HT-29 (cell line): ENCODE measurements at regions not wholly inside any gene's neighbourhood (a gene's known extent, or its start where the extent isn't known, plus 50 kb on each side); places are given as distances from the start of the nearest gene placed in this dataset.
"Not testable (repeated sequence)": the region's sequence is repeated elsewhere in the genome, so short reads cannot be mapped to it uniquely, and the experiment has no call there.

Experiments used
- DNase-seq: peaks from one replicate; pipeline ENCODE4 v3.0.0-alpha.2; 2015; ENCODE audit warnings: low spot score

GRCh38 chr7:93048136-93048930 lies 69.4 kb downstream of the SAMD9 start:
- DNase-seq, result no peak

GRCh38 chr7:93047514-93048099 lies 70.2 kb downstream of the SAMD9 start:
- no peak for DNase-seq

- no peak for DNase-seq
Measured at GRCh38 chr7:93046641-93047040, 71.1 kb downstream of the SAMD9 start.

GRCh38 chr7:93044147-93044810 lies 73.5 kb downstream of the SAMD9 start:
- no peak for DNase-seq

- DNase-seq, result no peak
Measured at GRCh38 chr7:93043385-93043985, 74.3 kb downstream of the SAMD9 start.

GRCh38 chr7:93040355-93040754 lies 77.4 kb downstream of the SAMD9 start:
- DNase-seq, result no peak

- DNase-seq, result no peak
Measured at GRCh38 chr7:93039786-93040185, 78.0 kb downstream of the SAMD9 start.

GRCh38 chr7:93039282-93039681 lies 78.5 kb downstream of the SAMD9 start:
- DNase-seq, result no peak

- DNase-seq, result peak; percentile 12
Measured at GRCh38 chr7:93036807-93037206, 81.0 kb downstream of the SAMD9 start.

GRCh38 chr7:93036149-93036640 lies 81.6 kb downstream of the SAMD9 start:
- no peak for DNase-seq

GRCh38 chr7:93031795-93032194 lies 86.0 kb downstream of the SAMD9 start:
- no peak for DNase-seq

GRCh38 chr7:93030605-93031225 lies 87.1 kb downstream of the SAMD9 start:
- no peak for DNase-seq

GRCh38 chr7:93029056-93029455 lies 88.7 kb downstream of the SAMD9 start:
- DNase-seq, result no peak

- no peak for DNase-seq
Measured at GRCh38 chr7:93028610-93029009, 89.2 kb downstream of the SAMD9 start.

- DNase-seq, result no peak
Measured at GRCh38 chr7:93027044-93027443, 90.7 kb downstream of the SAMD9 start.

- no peak for DNase-seq
Measured at GRCh38 chr7:93026425-93026824, 91.4 kb downstream of the SAMD9 start.

GRCh38 chr7:93025389-93025788 lies 92.4 kb downstream of the SAMD9 start:
- no peak for DNase-seq

GRCh38 chr7:93022931-93023478 lies 94.8 kb downstream of the SAMD9 start:
- not testable (repeated sequence) for DNase-seq

- no peak for DNase-seq
Measured at GRCh38 chr7:93021748-93022147, 96.0 kb downstream of the SAMD9 start.

- no peak for DNase-seq
Measured at GRCh38 chr7:93018716-93019115, 99.1 kb downstream of the SAMD9 start.

- no peak for DNase-seq
Measured at GRCh38 chr7:93016681-93017381, 100.9 kb downstream of the SAMD9 start.
